BJ (cell line): ENCODE measurements at regions not wholly inside any gene's neighbourhood (a gene's known extent, or its start where the extent isn't known, plus 50 kb on each side); places are given as distances from the start of the nearest gene placed in this dataset.

ENCODE experiments used
- CTCF ChIA-PET: fragments of 350-600 bp; formaldehyde crosslinking; extraction: SDS; loops from one replicate; lab custom pipeline; 2021; ENCODE audit warnings: antibody characterized with exemption, inconsistent platforms; lab: Yijun Ruan, JAX
- POLR2A ChIA-PET: fragments of 300-600 bp; sonication (Branson Sonifier 250); formaldehyde crosslinking; extraction: SDS; loops from one replicate; lab custom pipeline; 2021; ENCODE audit warnings: antibody characterized with exemption; lab: Charles Lee
- DNase-seq: peaks from one replicate; pipeline ENCODE4 v3.0.0-alpha.2; 2011; ENCODE audit warnings: low read depth
- H3K27me3 ChIP-seq: 2 replicates; pipeline ENCODE4 v1.6.0; 2011; ENCODE audit warnings: low read length; ENCODE audit not compliant: control insufficient read depth, insufficient read depth
- H3K36me3 ChIP-seq: 2 replicates; pipeline ENCODE4 v1.5.1; 2011; ENCODE audit warnings: low read length; ENCODE audit not compliant: control insufficient read depth, insufficient read depth
- H3K4me3 ChIP-seq: 2 replicates; pipeline ENCODE4 v1.5.1; 2011; ENCODE audit warnings: low read depth, mild to moderate bottlenecking, control low read depth, low read length
- TF ChIP-seq, protein P1 (sequence below): IDR thresholded peaks from 2 replicates; pipeline ENCODE4 v1.5.1; 2011; ENCODE audit warnings: low read depth, mild to moderate bottlenecking, control low read depth, inconsistent platforms, low read length, moderate library complexity; ENCODE audit not compliant: insufficient read depth

DNA sequence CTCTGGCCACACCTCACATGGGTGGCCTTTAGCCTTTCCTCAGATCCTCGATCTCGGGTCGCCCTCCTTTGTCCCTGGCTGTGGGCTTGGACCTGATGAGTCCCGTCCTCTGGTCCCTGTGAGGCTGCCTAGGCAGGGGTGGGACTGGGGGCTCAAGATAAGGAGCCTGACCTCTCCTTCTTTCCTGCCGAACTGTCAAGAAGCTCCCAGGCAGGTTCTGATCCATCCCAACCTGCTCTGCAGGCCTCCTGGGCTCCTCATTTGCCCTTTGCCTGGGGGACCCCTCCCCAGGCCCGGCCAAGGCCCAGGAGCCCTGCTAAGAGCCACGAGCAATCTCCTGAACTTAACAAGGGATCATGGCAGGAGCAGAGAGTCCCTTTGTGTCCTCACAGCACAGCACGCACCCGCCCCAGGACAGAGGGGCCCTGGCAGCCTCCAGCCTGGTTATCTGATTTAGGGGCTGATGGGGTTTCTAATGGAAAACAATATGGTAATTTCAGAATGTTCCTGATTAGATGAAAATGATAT, 82.4 kb upstream of the POU3F1 start:
- POLR2A ChIA-PET: no interaction called here
- H3K4me3 ChIP-seq: no peak overlapping the region
- DNase-seq: no peak
- TF ChIP-seq, protein P1, sequence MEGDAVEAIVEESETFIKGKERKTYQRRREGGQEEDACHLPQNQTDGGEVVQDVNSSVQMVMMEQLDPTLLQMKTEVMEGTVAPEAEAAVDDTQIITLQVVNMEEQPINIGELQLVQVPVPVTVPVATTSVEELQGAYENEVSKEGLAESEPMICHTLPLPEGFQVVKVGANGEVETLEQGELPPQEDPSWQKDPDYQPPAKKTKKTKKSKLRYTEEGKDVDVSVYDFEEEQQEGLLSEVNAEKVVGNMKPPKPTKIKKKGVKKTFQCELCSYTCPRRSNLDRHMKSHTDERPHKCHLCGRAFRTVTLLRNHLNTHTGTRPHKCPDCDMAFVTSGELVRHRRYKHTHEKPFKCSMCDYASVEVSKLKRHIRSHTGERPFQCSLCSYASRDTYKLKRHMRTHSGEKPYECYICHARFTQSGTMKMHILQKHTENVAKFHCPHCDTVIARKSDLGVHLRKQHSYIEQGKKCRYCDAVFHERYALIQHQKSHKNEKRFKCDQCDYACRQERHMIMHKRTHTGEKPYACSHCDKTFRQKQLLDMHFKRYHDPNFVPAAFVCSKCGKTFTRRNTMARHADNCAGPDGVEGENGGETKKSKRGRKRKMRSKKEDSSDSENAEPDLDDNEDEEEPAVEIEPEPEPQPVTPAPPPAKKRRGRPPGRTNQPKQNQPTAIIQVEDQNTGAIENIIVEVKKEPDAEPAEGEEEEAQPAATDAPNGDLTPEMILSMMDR: no peak
- CTCF ChIA-PET: interaction anchor here (1.3 kb wide), 1 partner anchor 16 kb away, joined by 3 read pairs; no protein-coding TSS in a partner anchor
- peaks cover 21% of the 10 kb centered on the region for H3K27me3 ChIP-seq
- no peaks in the 10 kb centered on the region for H3K36me3 ChIP-seq

DNA sequence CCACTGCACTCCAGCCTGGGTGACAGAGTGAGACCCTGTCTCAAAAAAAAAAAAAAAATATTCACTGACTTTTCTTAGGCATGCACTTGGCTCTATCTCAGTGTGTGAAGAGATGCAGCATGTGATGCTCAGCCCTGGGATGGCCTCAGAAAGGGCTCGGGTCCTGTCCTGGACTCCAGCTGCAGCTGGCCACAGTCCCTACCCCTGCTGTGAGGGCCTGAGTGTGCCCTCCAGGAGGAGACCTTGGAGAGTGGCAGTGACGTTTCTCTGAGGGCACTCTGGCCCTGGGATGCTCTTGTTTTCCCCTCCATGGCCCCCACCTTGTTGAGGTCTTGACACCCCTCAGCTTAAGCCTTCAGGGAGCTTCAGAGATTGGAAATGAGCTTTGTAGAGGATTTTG, 81.9 kb upstream of the POU3F1 start:
- ChIA-PET CTCF (no interaction called here), POLR2A (no interaction called here)
- Histone ChIP-seq H3K36me3 (no peaks in the 10 kb centered on the region), H3K27me3 (peaks cover 21% of the 10 kb centered on the region), H3K4me3 (no peak overlapping the region)
- TF ChIP-seq, protein P1: no peak
- DNase-seq: no peak

DNA sequence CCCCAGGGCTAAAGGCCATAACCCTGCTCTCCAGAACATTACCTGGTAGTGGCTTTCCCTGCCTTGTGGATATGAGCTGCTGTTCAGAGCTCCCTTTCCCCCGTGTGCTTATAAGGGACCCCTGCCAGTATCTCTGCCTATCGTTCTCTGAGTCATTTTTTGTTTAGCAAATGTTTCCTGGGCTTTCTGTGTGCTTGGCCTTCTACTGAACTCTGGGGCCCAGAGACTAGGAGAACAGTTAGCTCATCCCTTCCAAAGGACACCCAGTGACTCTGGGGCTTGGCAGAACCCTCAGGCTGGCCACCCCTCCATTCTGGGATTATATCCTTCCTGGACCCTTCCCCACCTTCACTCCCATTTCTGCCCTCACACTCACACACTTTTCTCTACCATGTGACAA, 80.8 kb upstream of the POU3F1 start:
- H3K27me3 ChIP-seq: peaks cover 12% of the 10 kb centered on the region
- ChIA-PET CTCF (interaction anchor here (0.6 kb wide), 1 partner anchor 15 kb away, joined by 3 read pairs; no protein-coding TSS in a partner anchor), POLR2A (no interaction called here)
- no peak overlapping the region for H3K4me3 ChIP-seq
- no peak for DNase-seq
- TF ChIP-seq, protein P1: no peak
- H3K36me3 ChIP-seq: no peaks in the 10 kb centered on the region

DNA sequence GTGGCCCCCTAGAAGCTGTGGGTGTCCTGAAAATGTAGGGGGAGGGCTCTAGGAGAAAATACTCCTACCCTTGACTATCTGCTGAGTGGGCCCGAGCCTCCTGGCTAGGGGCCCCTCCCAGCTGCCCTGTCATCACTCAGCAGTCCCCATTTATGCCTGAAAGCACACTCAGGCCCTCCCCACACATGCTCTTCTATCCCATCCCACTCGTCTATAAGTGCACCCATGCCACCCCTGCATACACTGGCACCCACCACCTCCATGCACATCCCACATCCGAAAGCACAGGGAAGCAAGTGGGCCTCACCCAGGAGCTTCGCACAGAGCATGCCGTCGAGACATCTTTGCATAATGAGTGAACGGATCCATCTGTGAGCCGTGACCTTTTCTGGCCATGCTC, 80.4 kb upstream of the POU3F1 start:
- DNase-seq: no peak
- TF ChIP-seq, protein P1: no peak
- POLR2A ChIA-PET: no interaction called here
- Histone ChIP-seq H3K4me3 (no peak overlapping the region), H3K36me3 (no peaks in the 10 kb centered on the region), H3K27me3 (peaks cover 9% of the 10 kb centered on the region)
- CTCF ChIA-PET: interaction anchor here (0.6 kb wide), 1 partner anchor 15 kb away, joined by 3 read pairs; no protein-coding TSS in a partner anchor

DNA sequence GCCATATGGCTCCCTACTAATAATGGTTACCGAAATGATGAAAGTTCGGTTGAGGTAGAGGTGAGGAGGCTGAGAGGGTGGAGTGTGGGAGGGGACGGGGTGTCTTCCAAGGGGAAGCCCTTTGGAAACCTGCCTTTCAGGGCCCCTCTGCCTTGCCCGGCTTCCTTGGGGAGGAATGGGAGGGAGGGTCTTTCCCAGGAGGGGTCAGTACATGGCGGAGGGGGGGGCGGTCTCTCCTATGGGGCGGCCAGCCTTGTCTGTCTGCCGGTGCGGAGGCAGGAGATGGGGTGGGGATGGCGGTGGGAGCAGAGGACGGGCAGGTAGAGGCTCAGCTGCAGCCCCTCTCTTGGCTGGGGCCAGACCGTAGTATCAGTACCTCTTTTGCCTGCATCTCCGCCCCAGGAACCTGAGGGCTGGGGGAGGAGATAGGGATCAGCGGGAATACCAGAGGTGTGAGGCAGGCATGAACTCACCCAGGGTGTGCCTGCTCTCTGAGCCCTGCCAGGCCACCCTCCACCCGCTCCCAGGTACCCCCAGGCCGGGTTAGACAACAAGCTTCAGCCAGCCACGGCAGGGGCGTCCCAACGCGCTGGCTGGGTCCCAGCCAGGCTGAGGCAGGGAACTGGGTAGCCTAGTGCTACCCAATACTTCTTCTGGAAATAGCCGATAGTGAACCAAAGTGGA, 79.4 kb upstream of the POU3F1 start:
- peaks cover 3% of the 10 kb centered on the region for H3K27me3 ChIP-seq
- H3K4me3 ChIP-seq: no peak overlapping the region
- POLR2A ChIA-PET: no interaction called here
- no peaks in the 10 kb centered on the region for H3K36me3 ChIP-seq
- CTCF ChIA-PET: no interaction called here
- TF ChIP-seq, protein P1: no peak
- no peak for DNase-seq
